ENCODE measurements at regions not wholly inside any gene's neighbourhood (a gene's known extent, or its start where the extent isn't known, plus 50 kb on each side); places are given as distances from the start of the nearest gene placed in this dataset.

- TF ChIP-seq NFRKB (IDR thresholded peaks at IDR 0.05) (no peak), PKNOX1 (IDR thresholded peaks at IDR 0.05) (no peak)
These were observed 242.0 kb downstream of the NDFIP2 start for GRCh38 chr13:79722885-79723445.
